ENCODE measurements at regions not wholly inside any gene's neighbourhood (a gene's known extent, or its start where the extent isn't known, plus 50 kb on each side); places are given as distances from the start of the nearest gene placed in this dataset.

DNA sequence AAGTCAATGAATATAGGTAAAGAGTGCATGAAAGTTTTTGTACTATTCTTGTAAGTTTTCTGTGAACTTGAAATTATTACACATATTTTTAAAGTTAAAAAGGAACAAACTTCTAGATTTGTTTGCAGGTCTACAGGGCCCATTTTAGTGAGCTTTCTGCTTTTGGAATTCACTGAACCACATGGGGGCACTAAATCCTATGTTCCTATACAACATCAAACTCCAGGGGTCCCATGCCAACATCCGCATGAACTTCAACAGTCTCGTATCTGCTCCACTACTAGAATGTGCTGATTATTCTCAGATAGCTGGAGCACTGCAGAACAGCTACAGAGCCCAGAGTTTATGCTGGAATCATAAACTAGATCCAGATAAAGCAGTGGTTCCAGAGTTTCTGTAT, 347.9 kb upstream of the SPTLC3 start:
- H3K4me3 ChIP-seq (ENCODE audit: low read depth, low read length) = no peak overlapping the region
- DNase-seq (ENCODE audit: low read depth) = no peak

GRCh38 chr20:12670301-12670700, 338.5 kb upstream of the SPTLC3 start:
- H3K4me3 ChIP-seq (ENCODE audit: low read depth, low read length) = no peak overlapping the region
- DNase-seq (ENCODE audit: low read depth) = no peak

GRCh38 chr20:12673352-12673751, 335.4 kb upstream of the SPTLC3 start:
- H3K4me3 ChIP-seq (ENCODE audit: low read depth, low read length) = no peak overlapping the region
- DNase-seq (ENCODE audit: low read depth) = no peak

GRCh38 chr20:12677925-12678324, 330.8 kb upstream of the SPTLC3 start:
- H3K4me3 ChIP-seq (ENCODE audit: low read depth, low read length) = no peak overlapping the region
- DNase-seq (ENCODE audit: low read depth) = no peak

GRCh38 chr20:12679447-12679846, 329.3 kb upstream of the SPTLC3 start:
- no peak for DNase-seq (ENCODE audit: low read depth)

GRCh38 chr20:12682613-12683012, 326.2 kb upstream of the SPTLC3 start:
- H3K4me3 ChIP-seq (ENCODE audit: low read depth, low read length) = no peak overlapping the region
- no peak for DNase-seq (ENCODE audit: low read depth)

More at GRCh38 chr20:12679447-12679846, 329.3 kb upstream of the SPTLC3 start:
- H3K4me3 ChIP-seq (ENCODE audit: low read depth, low read length) = no peak overlapping the region

DNA sequence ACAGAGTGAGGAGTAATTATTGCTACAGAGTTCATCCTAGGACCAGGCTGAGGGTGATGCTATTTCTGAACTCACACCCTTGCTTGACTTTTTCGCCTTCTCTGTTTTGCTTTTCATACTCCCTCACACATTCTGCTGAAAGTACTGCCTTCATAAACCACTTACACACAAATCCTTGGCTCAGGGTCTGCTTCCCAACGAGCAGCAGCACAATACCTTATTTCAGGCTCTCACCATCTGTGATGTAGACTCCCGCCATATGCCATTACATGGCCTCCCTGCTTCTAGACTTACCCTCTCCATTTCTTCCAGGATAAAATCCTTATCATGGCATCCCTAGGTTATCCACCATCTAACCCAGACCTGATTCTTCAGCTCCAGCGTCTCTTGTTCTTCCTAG, 321.3 kb upstream of the SPTLC3 start:
- no peak overlapping the region for H3K4me3 ChIP-seq (ENCODE audit: low read depth, low read length)
- no peak for DNase-seq (ENCODE audit: low read depth)

GRCh38 chr20:12695937-12696336, 312.8 kb upstream of the SPTLC3 start:
- DNase-seq (ENCODE audit: low read depth) = no peak
- H3K4me3 ChIP-seq (ENCODE audit: low read depth, low read length) = no peak overlapping the region

GRCh38 chr20:12698817-12699216, 310.0 kb upstream of the SPTLC3 start:
- no peak for DNase-seq (ENCODE audit: low read depth)
- no peak overlapping the region for H3K4me3 ChIP-seq (ENCODE audit: low read depth, low read length)

DNA sequence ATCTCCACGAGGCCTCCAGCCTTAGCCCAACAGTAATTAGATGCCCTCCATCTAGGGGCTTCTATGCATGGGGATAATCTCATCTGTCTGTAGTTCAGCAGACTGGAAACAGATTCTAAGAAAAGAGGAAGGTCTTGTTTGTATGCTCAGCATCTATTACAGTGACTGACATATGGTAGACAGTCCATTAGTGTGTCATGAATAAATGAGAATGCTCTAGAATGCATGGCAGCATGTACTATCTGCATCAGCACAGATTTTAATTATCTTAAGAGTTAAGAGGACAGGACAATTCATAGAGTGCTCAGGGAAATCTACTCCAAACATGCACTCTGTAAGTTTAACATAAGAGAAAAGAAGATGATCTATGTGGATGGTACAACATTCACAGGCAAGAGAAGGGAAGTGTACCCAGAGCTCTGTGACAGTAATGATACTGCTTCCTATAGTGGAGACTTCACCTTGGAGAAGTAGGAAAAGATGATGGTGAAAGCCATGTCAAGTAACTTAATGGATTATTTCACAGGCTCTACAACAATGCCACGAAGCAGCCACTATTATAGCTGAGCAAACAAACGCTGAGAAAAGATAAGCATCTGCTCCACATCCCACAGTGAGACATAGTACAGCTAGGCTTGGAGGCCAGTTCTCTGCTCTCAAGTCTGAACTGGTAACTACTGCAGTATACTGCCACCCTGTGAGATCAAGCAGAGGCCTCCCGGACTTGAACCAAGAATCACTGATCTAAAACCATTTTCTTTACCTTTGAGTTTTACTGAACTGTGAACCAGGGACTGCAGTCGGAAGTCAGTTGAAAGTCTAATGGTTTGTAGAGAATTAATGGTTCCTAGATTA, 309.2 kb upstream of the SPTLC3 start:
- H3K4me3 ChIP-seq (ENCODE audit: low read depth, low read length) = no peak overlapping the region
- DNase-seq (ENCODE audit: low read depth) = no peak

GRCh38 chr20:12700701-12701100, 308.1 kb upstream of the SPTLC3 start:
- DNase-seq (ENCODE audit: low read depth) = no peak
- H3K4me3 ChIP-seq (ENCODE audit: low read depth, low read length) = no peak overlapping the region

DNA sequence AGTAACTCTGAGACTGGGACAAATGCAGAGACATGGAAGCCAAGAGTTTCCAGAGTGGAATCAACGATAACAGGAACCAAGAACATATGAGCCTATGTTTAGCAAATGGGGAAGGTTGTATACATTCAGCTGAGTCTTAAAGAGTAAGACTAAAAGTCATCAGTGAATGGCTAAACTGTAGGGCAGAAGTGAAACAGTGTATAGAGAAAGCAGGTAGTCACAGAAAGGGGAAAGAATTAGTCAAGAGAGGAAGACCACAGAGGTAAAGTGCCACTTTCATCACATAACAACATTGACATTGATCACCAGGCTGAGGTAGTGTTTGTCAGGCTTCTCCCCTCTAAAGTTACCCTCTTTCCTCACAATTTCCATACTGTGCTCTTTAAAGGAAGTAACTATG, 306.5 kb upstream of the SPTLC3 start:
- H3K4me3 ChIP-seq (ENCODE audit: low read depth, low read length) = no peak overlapping the region
- no peak for DNase-seq (ENCODE audit: low read depth)

DNA sequence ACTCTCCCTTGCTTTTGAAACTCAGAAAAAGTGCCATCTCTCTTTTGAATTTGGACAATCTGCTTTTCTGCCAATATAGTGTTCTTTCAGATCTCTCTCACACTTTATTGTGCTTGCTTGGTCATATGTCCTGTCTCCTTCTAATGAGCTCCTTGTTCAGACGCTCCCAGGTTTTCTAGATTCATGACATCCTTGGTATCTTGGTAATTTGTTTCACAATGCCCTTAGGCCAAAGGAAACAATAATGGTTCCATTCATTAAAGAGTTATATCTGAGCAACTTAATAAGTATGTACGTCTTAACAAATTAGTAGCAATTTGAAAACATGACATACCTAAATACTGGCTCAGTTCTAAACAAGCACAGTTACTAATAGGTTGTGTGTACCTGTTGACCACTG, 293.4 kb upstream of the SPTLC3 start:
- no peak for DNase-seq (ENCODE audit: low read depth)
- H3K4me3 ChIP-seq (ENCODE audit: low read depth, low read length) = no peak overlapping the region

DNA sequence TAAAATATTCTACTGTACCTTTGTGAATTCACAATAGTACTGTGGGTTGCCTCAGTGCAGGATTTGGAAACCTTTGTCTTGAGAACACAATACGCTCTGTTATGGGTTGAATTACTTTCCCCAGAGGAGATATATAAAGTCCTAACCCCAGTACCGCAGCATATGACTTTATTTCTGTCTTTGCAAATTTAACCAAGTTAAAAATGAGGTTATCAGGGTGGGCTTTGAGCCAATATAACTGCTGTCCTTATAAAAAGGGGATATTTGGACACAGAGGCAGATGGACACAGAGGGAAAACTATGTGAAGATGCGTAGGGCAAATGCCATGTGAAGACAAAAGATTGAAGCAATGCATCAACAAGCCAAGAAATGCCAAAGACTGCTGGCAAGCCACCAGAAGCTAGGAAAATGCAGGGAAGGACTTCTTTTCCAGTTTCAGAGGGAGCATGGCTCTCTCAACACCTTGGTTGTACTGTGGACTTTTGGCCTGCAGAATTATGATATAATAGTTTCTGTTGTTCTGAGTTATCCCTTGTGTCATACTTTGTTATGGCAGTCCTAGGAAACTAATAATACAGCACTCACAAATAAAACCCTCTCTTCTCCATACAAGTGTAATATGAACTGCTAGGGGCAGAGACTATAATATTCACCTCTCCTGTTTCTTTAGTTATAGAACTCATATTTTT, 292.6 kb upstream of the SPTLC3 start:
- H3K4me3 ChIP-seq (ENCODE audit: low read depth, low read length) = no peak overlapping the region
- no peak for DNase-seq (ENCODE audit: low read depth)

GRCh38 chr20:12717061-12717460, 291.7 kb upstream of the SPTLC3 start:
- DNase-seq (ENCODE audit: low read depth) = no peak
- H3K4me3 ChIP-seq (ENCODE audit: low read depth, low read length) = no peak overlapping the region

DNA sequence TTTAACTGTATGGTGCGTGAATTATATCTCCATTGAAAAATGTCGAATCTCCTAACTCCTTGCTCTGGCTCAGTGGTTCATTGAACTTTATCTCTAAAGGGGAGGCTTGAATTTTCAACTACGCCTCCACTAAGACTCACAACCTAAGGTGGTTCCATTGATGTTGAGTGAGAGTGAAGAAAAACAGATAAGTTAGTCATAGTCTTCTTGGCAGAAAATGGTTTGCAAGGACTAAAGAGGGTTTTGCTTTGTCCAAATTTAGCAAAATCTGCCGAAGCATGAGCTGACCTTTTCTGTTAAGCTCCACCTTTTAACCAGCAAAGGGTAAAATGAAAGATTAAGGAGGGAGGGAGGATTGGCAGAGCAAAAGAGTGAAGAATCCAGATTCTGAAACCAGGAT, 290.2 kb upstream of the SPTLC3 start:
- DNase-seq (ENCODE audit: low read depth) = no peak
- no peak overlapping the region for H3K4me3 ChIP-seq (ENCODE audit: low read depth, low read length)

DNA sequence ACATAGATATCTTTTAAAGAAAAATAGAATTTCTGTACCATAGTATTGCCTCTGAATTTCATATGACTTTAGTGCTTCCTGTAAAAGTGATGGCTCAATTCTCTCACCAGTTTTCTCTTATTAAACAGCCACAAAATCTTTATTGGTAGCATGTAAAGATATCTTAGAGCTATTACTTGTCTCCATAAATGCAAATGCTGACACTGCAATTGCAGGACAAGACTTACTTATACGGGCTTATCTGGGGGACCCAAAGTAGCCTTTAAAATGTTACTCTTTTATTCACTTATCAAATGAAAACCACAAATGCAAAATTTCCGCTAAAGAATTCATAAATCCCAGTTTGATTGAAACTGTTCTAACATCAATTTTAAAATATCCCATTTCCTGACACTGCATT, 287.1 kb upstream of the SPTLC3 start:
- H3K4me3 ChIP-seq (ENCODE audit: low read depth, low read length) = no peak overlapping the region
- no peak for DNase-seq (ENCODE audit: low read depth)

- no peak overlapping the region for H3K4me3 ChIP-seq (ENCODE audit: low read depth, low read length)
- no peak for DNase-seq (ENCODE audit: low read depth)
Measured at GRCh38 chr20:12722091-12722490, 286.7 kb upstream of the SPTLC3 start.

DNA sequence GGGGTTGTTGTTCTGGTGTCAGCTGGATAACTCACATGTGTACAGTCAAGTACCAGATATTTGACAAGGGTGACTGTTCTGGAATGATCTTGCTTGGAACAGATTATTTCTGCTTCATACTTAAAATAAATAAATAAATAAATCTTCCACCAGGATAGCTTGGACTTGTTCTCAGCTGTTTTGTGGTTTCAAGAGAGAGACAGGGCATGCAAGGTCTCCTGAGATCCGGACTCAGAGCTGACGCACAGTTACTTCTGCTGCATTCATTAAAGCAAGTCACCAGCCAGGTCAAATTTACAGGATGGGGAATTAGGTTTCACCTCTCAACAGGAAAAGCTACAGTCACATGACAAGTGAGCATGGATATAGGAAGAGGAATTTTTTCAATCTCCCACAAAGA, 285.0 kb upstream of the SPTLC3 start:
- no peak overlapping the region for H3K4me3 ChIP-seq (ENCODE audit: low read depth, low read length)
- no peak for DNase-seq (ENCODE audit: low read depth)

DNA sequence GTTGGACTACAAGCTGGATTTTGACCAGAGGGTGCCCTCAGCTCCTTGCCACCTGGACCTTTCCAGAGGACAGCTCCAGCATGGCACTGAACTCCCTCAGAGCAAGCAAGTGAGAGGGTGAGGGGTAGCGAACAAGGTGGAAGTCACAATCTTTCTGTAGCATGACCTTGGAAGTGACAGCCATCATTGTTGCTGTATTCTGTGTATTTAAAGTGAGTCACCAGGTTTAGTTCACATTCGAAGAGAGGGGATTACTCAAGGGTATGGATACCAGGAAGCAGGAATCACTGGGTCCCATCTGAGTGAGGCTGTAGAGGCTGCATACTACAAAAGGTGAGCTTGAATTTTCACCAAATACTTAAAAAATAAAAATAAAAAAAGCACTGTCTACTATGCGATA, 280.0 kb upstream of the SPTLC3 start:
- no peak overlapping the region for H3K4me3 ChIP-seq (ENCODE audit: low read depth, low read length)
- no peak for DNase-seq (ENCODE audit: low read depth)

DNA sequence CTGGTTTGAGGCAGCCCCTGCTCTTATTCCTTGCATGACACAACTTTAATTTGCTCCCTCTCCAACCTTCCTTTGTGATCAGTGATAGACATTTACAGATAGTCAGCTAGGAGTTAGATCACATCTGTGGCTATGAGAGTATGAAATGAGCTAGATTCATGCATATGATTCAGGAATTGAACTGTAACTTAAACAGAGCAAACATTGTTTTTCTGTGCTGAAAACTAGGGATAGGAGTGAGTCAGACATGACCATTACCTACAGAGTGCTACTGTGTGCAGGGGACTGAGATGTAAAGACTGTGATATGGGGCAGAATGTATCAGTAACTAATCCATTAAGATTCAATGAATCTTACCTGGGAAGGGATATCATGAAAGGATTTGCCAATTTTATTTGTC, 279.4 kb upstream of the SPTLC3 start:
- no peak for DNase-seq (ENCODE audit: low read depth)
- H3K4me3 ChIP-seq (ENCODE audit: low read depth, low read length) = no peak overlapping the region

Data from skeletal muscle cell (primary cell).